IPS-11a (cell line): ENCODE measurements at regions not wholly inside any gene's neighbourhood (a gene's known extent, or its start where the extent isn't known, plus 50 kb on each side); places are given as distances from the start of the nearest gene placed in this dataset.

Source experiments
- H3K4me3 ChIP-seq: one replicate; pipeline ENCODE4 v1.5.1; 2013; ENCODE audit warnings: low read depth, low read length, control low read depth

- H3K4me3 ChIP-seq = no peak overlapping the region
Measured at GRCh38 chr18:76647322-76647721, 152.3 kb upstream of the ZNF516 start.

GRCh38 chr18:76644580-76644979, 149.5 kb upstream of the ZNF516 start:
- no peak overlapping the region for H3K4me3 ChIP-seq

- H3K4me3 ChIP-seq = no peak overlapping the region
Measured at GRCh38 chr18:76643996-76644395, 149.0 kb upstream of the ZNF516 start.

GRCh38 chr18:76643199-76643598, 148.2 kb upstream of the ZNF516 start:
- no peak overlapping the region for H3K4me3 ChIP-seq

GRCh38 chr18:76640438-76640837, 145.4 kb upstream of the ZNF516 start:
- H3K4me3 ChIP-seq = no peak overlapping the region

- no peak overlapping the region for H3K4me3 ChIP-seq
Measured at GRCh38 chr18:76634564-76634963, 139.5 kb upstream of the ZNF516 start.

- no peak overlapping the region for H3K4me3 ChIP-seq
Measured at GRCh38 chr18:76633588-76634269, 138.7 kb upstream of the ZNF516 start.

DNA sequence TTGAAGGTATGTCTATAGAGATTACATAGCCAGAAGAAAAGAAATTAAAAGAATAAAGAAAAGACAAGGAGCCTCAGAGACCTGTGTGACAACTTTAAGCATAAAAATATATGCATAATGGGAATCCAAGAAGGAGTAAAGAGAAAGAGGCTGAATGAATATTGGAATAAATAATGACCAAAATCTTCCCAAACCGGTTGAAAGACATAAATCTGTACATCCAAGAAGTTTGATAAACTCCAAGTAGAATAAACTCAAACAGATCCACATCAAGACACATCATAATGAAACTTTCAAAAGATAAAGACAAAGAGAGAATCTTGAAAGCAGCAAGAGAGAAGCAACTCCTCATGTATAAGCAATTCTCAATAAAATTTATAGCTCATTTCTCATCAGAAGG, 132.4 kb upstream of the ZNF516 start:
- H3K4me3 ChIP-seq = no peak overlapping the region

DNA sequence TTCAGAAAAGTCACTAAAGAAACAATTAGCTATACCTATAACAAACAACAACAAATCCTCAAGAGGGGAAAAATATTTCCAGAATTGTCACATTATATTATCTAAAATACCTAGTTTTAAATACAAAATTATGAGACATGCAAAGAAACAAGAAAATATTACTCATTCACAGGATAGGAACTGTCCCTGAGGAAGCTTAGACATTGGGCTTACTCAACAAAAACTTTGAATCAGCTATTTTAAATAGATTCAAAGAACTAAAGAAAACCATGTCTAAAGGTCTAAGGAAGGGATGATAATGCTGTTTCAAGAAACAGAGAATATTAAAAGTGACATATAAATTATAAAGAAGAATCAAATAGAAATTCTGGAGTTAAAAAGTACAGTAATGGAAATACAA, 131.9 kb upstream of the ZNF516 start:
- H3K4me3 ChIP-seq = no peak overlapping the region

- H3K4me3 ChIP-seq = no peak overlapping the region
Measured at GRCh38 chr18:76622651-76623050, 127.6 kb upstream of the ZNF516 start.

DNA sequence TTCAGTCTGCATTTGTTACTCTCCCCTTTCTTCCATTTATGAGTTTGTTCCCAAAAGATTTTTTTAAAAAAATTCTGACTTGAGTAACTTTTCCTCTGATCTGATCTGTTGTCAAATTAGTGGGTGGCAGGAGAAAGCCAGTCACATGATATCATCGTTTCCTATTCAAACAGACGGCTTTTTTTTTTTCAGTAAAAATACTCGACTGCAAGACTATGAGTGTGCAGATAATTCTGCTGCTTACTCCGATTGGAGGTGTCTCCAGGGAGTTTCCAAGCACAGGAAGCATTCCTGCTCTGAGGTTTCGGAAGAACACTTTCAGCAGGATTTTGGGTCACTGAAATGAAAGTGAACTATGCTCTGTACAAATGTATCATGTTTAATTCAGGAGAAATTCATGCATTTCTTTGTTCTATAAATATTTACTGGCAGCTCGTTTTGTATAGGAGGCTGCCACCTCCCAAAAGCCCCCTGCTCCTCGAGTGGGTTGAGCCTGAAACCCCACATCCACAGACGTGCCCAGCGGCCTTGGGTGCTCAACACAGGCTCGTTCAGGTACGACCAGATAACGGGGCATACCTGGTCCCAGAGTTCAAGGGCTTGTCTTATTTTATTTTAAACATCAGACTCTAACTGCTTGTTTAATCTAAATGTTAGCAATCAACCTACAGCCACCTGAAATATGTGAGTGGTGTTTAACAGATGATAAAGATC, 126.9 kb upstream of the ZNF516 start:
- no peak overlapping the region for H3K4me3 ChIP-seq

GRCh38 chr18:76621226-76621625, 126.2 kb upstream of the ZNF516 start:
- no peak overlapping the region for H3K4me3 ChIP-seq

GRCh38 chr18:76620321-76621170, 125.5 kb upstream of the ZNF516 start:
- H3K4me3 ChIP-seq = peak overlapping the region; percentile 36

GRCh38 chr18:76619621-76620315, 124.7 kb upstream of the ZNF516 start:
- H3K4me3 ChIP-seq = no peak overlapping the region

- H3K4me3 ChIP-seq = no peak overlapping the region
Measured at GRCh38 chr18:76619261-76619620, 124.2 kb upstream of the ZNF516 start.

DNA sequence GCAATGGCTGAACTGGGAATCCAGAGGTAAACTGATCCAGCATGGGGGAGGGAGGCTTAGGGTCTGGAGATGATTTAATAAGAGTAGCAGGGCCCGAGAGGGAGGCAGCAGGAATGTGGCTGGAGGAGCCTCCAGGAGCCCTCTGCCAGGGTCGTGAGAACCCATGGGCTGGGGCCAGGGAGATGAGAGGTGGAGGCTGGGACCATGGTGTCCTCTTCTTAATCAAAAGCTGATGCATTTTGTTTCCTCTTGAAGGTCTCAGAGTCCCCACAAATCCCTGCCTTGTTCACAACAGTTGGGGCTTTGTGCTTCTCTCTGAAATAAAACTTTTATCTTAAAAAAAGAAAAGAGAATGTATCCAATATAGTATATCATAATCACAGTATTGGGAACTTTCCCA, 123.7 kb upstream of the ZNF516 start:
- no peak overlapping the region for H3K4me3 ChIP-seq

GRCh38 chr18:76616373-76616772, 121.3 kb upstream of the ZNF516 start:
- no peak overlapping the region for H3K4me3 ChIP-seq

GRCh38 chr18:76615065-76615733, 120.2 kb upstream of the ZNF516 start:
- H3K4me3 ChIP-seq = no peak overlapping the region

DNA sequence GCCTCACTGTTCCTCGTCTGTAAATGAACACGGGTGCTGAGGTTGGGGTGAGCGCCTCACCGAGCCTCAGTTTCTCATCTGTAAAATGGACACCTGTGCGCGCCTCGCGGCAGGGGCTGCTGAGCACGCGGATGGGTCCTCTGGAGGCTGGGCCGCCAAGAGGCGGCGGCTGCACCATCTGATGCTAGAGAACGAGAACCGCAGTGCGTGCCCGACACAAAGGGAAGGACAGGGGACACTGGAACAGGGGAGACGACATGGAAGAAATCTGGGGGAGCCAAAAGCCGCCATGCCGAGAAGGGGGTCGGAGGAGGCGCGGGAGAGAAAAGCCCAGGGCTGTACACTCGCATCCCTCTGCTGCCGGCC, 118.7 kb upstream of the ZNF516 start:
- no peak overlapping the region for H3K4me3 ChIP-seq

DNA sequence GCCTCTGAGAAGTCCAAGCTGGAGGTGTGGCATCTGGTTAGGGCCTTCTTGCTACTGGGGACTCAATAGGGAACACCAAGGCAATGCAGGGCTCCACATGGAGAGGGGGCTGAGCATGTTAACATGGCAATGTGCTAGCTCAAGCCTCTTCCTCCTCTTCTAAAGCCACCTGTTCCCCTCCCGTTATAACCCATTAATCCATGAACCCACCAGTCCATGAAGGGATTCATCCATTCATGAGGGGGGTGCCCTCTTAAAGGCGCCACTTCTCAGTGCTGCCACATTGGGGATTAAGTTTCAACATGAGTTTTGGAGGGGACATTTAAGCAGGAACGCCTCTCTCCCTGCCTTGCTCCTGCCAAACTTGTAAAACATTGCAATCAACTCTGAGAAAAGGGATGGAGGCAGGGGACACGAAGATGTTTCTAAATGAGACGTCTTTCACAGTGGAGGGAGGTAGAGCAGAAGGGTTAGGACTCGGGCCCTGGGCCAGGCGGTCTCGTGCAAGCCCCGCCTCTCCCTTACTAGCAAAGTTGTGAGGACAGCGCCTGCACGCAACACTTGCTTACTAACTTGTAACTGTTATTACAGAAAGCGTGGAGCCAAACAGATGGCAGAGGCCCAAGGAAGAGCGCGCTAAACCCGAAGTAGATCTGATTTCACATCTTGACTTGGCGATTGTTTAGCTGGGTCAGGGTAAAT, 118.2 kb upstream of the ZNF516 start:
- H3K4me3 ChIP-seq = no peak overlapping the region
